Parathyroid adenoma (tissue), 2 donors: ENCODE measurements at regions not wholly inside any gene's neighbourhood (a gene's known extent, or its start where the extent isn't known, plus 50 kb on each side); places are given as distances from the start of the nearest gene placed in this dataset.

Experiments
- H2AFZ ChIP-seq: fragments of 300-600 bp; sonication (generic); one replicate; pipeline ENCODE4 v1.7.0; 2017; ENCODE audit warnings: antibody characterized with exemption, mild to moderate bottlenecking
- H3K27ac ChIP-seq: fragments of 300-600 bp; sonication (generic); one replicate; pipeline ENCODE4 v1.7.0; 2017
- H3K27me3 ChIP-seq: fragments of 300-600 bp; sonication (generic); one replicate; pipeline ENCODE4 v1.7.0; 2017; ENCODE audit warnings: low read length; ENCODE audit not compliant: control insufficient read depth, insufficient read depth
- H3K36me3 ChIP-seq: fragments of 300-600 bp; sonication (generic); one replicate; pipeline ENCODE4 v1.7.0; 2017; ENCODE audit warnings: low read length; ENCODE audit not compliant: control insufficient read depth, insufficient read depth
- H3K4me1 ChIP-seq: fragments of 300-600 bp; sonication (generic); one replicate; pipeline ENCODE4 v1.7.0; 2017; ENCODE audit warnings: control low read depth
- H3K4me2 ChIP-seq: fragments of 300-600 bp; sonication (generic); one replicate; pipeline ENCODE4 v1.7.0; 2017; ENCODE audit warnings: low read length
- H3K4me3 ChIP-seq: fragments of 300-600 bp; sonication (generic); one replicate; pipeline ENCODE4 v1.7.0; 2017; ENCODE audit warnings: low read depth, low read length
- H3K79me2 ChIP-seq: fragments of 300-600 bp; sonication (generic); one replicate; pipeline ENCODE4 v1.7.0; 2017; ENCODE audit warnings: control low read depth
- H3K9ac ChIP-seq: fragments of 300-600 bp; sonication (generic); one replicate; pipeline ENCODE4 v1.7.0; 2017; ENCODE audit warnings: mild to moderate bottlenecking
- H3K9me3 ChIP-seq: fragments of 300-600 bp; sonication (generic); one replicate; pipeline ENCODE4 v1.7.0; 2017; ENCODE audit warnings: low read length; ENCODE audit not compliant: control insufficient read depth
- CTCF ChIP-seq: fragments of 300-600 bp; sonication (generic); IDR thresholded peaks from one replicate; pipeline ENCODE4 v1.7.0; 2017; ENCODE audit warnings: antibody characterized with exemption, mild to moderate bottlenecking
- donor health status: primary hyperparathyroidism.

GRCh38 chr16:11473728-11474127 lies 113.0 kb downstream of the LITAF start:
- Histone ChIP-seq H3K9ac (no peak overlapping the region), H3K36me3 (no peaks in the 10 kb centered on the region), H3K4me2 (no peak overlapping the region), H3K4me3 (no peak overlapping the region), H3K27ac (no peak overlapping the region), H3K79me2 (no peaks in the 10 kb centered on the region), H3K27me3 (no peaks in the 10 kb centered on the region), H3K9me3 (no peaks in the 10 kb centered on the region), H2AFZ (no peak overlapping the region), H3K4me1 (no peaks in the 10 kb centered on the region)
- TF ChIP-seq CTCF = no peak

- Histone ChIP-seq H3K27ac (no peak overlapping the region), H3K27me3 (no peaks in the 10 kb centered on the region), H3K9me3 (no peaks in the 10 kb centered on the region), H3K4me3 (no peak overlapping the region), H3K4me2 (no peak overlapping the region), H3K9ac (no peak overlapping the region), H3K79me2 (no peaks in the 10 kb centered on the region), H2AFZ (no peak overlapping the region), H3K4me1 (no peaks in the 10 kb centered on the region), H3K36me3 (no peaks in the 10 kb centered on the region)
- no peak for TF ChIP-seq CTCF
These were observed 112.0 kb downstream of the LITAF start for GRCh38 chr16:11474617-11475291.

GRCh38 chr16:11475896-11476630 lies 110.7 kb downstream of the LITAF start:
- no peak overlapping the region for H3K4me2 ChIP-seq
- H3K27ac ChIP-seq = no peak overlapping the region
- no peaks in the 10 kb centered on the region for H3K4me1 ChIP-seq
- no peaks in the 10 kb centered on the region for H3K27me3 ChIP-seq
- no peak overlapping the region for H3K9ac ChIP-seq
- H3K4me3 ChIP-seq = no peak overlapping the region
- H2AFZ ChIP-seq = no peak overlapping the region
- H3K36me3 ChIP-seq = no peaks in the 10 kb centered on the region
- no peak for TF ChIP-seq CTCF
- no peaks in the 10 kb centered on the region for H3K9me3 ChIP-seq
- H3K79me2 ChIP-seq = no peaks in the 10 kb centered on the region

- no peaks in the 10 kb centered on the region for H3K4me1 ChIP-seq
- no peak overlapping the region for H3K27ac ChIP-seq
- H2AFZ ChIP-seq = no peak overlapping the region
- no peaks in the 10 kb centered on the region for H3K79me2 ChIP-seq
- no peaks in the 10 kb centered on the region for H3K9me3 ChIP-seq
- no peak overlapping the region for H3K4me3 ChIP-seq
- no peak for TF ChIP-seq CTCF
- no peak overlapping the region for H3K4me2 ChIP-seq
- no peaks in the 10 kb centered on the region for H3K36me3 ChIP-seq
- no peaks in the 10 kb centered on the region for H3K27me3 ChIP-seq
- H3K9ac ChIP-seq = no peak overlapping the region
These were observed 110.0 kb downstream of the LITAF start for GRCh38 chr16:11476676-11477075.
